SK-MEL-5 (cell line): ENCODE measurements at regions not wholly inside any gene's neighbourhood (a gene's known extent, or its start where the extent isn't known, plus 50 kb on each side); places are given as distances from the start of the nearest gene placed in this dataset.

Source experiments
- DNase-seq: peaks from one replicate; pipeline ENCODE4 v3.0.0-alpha.2; 2016; ENCODE audit warnings: low read depth, low spot score
- in situ Hi-C: cut with HindIII; loops from 2 replicates; pipeline ENCODE4 v1.10.0; 2016; ENCODE audit warnings: low sequenced_read_pairs, high pct_unique_total_duplicates, low pct_unique_long_range_greater_than_20kb

GRCh38 chr9:38277601-38278200 is 114.8 kb upstream of the ALDH1B1 start:
- in situ Hi-C loops, result no loop called here

GRCh38 chr9:38276771-38277439 is 115.6 kb upstream of the ALDH1B1 start:
- in situ Hi-C loops, result no loop called here
- DNase-seq, result no peak

More at GRCh38 chr9:38277601-38278200, 114.8 kb upstream of the ALDH1B1 start:
- no peak for DNase-seq

GRCh38 chr9:38274800-38275199 is 117.7 kb upstream of the ALDH1B1 start:
- in situ Hi-C loops, result no loop called here
- DNase-seq, result no peak

- in situ Hi-C loops, result no loop called here
These were observed 119.8 kb upstream of the ALDH1B1 start for GRCh38 chr9:38272710-38273109.

GRCh38 chr9:38271666-38272241 is 120.7 kb upstream of the ALDH1B1 start:
- in situ Hi-C loops, result no loop called here

More at GRCh38 chr9:38272710-38273109, 119.8 kb upstream of the ALDH1B1 start:
- DNase-seq, result no peak

GRCh38 chr9:38269775-38270174 is 122.7 kb upstream of the ALDH1B1 start:
- in situ Hi-C loops, result no loop called here
- DNase-seq, result no peak

More at GRCh38 chr9:38271666-38272241, 120.7 kb upstream of the ALDH1B1 start:
- DNase-seq, result no peak

- peak; percentile 45 for DNase-seq
- in situ Hi-C loops, result no loop called here
These were observed 129.0 kb upstream of the ALDH1B1 start for GRCh38 chr9:38263532-38263931.

- in situ Hi-C loops, result no loop called here
- DNase-seq, result no peak
These were observed 132.8 kb upstream of the ALDH1B1 start for GRCh38 chr9:38259519-38260218.

GRCh38 chr9:38259056-38259455 is 133.4 kb upstream of the ALDH1B1 start:
- in situ Hi-C loops, result no loop called here
- DNase-seq, result no peak

GRCh38 chr9:38257626-38258215 is 134.8 kb upstream of the ALDH1B1 start:
- in situ Hi-C loops, result no loop called here
- DNase-seq, result no peak

GRCh38 chr9:38256461-38256860 is 136.0 kb upstream of the ALDH1B1 start:
- in situ Hi-C loops, result no loop called here

GRCh38 chr9:38255599-38255998 is 136.9 kb upstream of the ALDH1B1 start:
- DNase-seq, result no peak
- in situ Hi-C loops, result no loop called here

More at GRCh38 chr9:38256461-38256860, 136.0 kb upstream of the ALDH1B1 start:
- no peak for DNase-seq

GRCh38 chr9:38254756-38255155 is 137.7 kb upstream of the ALDH1B1 start:
- in situ Hi-C loops, result no loop called here
- no peak for DNase-seq

- no peak for DNase-seq
- in situ Hi-C loops, result no loop called here
These were observed 138.4 kb upstream of the ALDH1B1 start for GRCh38 chr9:38254151-38254550.

GRCh38 chr9:38253200-38253599 is 139.3 kb upstream of the ALDH1B1 start:
- in situ Hi-C loops, result no loop called here
- DNase-seq, result no peak

- DNase-seq, result no peak
- in situ Hi-C loops, result no loop called here
These were observed 141.3 kb upstream of the ALDH1B1 start for GRCh38 chr9:38251036-38251860.

- DNase-seq, result no peak
- in situ Hi-C loops, result no loop called here
These were observed 142.0 kb upstream of the ALDH1B1 start for GRCh38 chr9:38250279-38251035.
